Body of pancreas (tissue), 4 donors: ENCODE measurements at regions not wholly inside any gene's neighbourhood (a gene's known extent, or its start where the extent isn't known, plus 50 kb on each side); places are given as distances from the start of the nearest gene placed in this dataset.

Experiments
- ATAC-seq: fragments of 150-250 bp; one replicate; pipeline ENCODE4 v1.9.1; 2016
- DNase-seq, 4 donors: peaks; one replicate each; pipeline ENCODE4 v3.0.0-alpha.2; 2019
- H3K27ac ChIP-seq, 4 donors: fragments of 200-600 bp; sonication (generic); 1 replicate in 3 of 4; 2 replicates in 1 of 4; pipeline versions ENCODE4 v1.5.1 to v1.6.1; 2016 to 2019; ENCODE audit warnings: mild to moderate bottlenecking in 1 of 4, mixed read lengths in 1 of 4, moderate library complexity in 1 of 4
- H3K27me3 ChIP-seq, 2 donors: fragments of 200-600 bp; sonication (generic); one replicate each; pipeline ENCODE4 v1.6.0; 2016; ENCODE audit warnings: mild to moderate bottlenecking in 1 of 2
- H3K36me3 ChIP-seq, 2 donors: fragments of 200-600 bp; sonication (generic); replicated peaks in 1 of 2; 2 replicates each; pipeline ENCODE4 v1.5.1; 2016; ENCODE audit warnings: low read depth in 2 of 2; ENCODE audit not compliant: insufficient read depth in 1 of 2
- H3K4me1 ChIP-seq: fragments of 200-600 bp; sonication (generic); one replicate; pipeline ENCODE4 v1.6.0; 2016
- H3K4me3 ChIP-seq, 2 donors: fragments of 200-600 bp; sonication (generic); 1 replicate in 1 of 2; 2 replicates in 1 of 2; pipeline ENCODE4 v1.5.1; 2016 to 2019
- H3K9me3 ChIP-seq, 3 donors: fragments of 200-600 bp; sonication (generic); 1 replicate in 2 of 3; 2 replicates in 1 of 3; pipeline ENCODE4 v1.5.1; 2016
- CTCF ChIP-seq, 7 experiments: fragments of 450-650 bp in 4 of 7; fragments of 200-600 bp in 3 of 7; sonication (generic) in 3 of 7; IDR thresholded peaks; one replicate each; pipeline ENCODE4 v1.5.1; 2016 to 2019; ENCODE audit warnings: antibody characterized with exemption in 7 of 7
- POLR2A ChIP-seq, 3 donors: fragments of 450-650 bp; IDR thresholded peaks; one replicate each; pipeline ENCODE4 v1.6.1; 2016; ENCODE audit warnings: antibody characterized with exemption in 3 of 3, mild to moderate bottlenecking in 2 of 3
- WGBS, 2 donors: methylation state at CpG; one replicate each; pipeline ENCODE4 v1.1.5; 2017; 5-methylcytosine and 5-hydroxymethylcytosine counted together
- intact Hi-C: fragments of 100-400 bp; cut with DNase I; formaldehyde crosslinking; loops from one replicate; pipeline ENCODE4 v1.15.1; 2023

DNA sequence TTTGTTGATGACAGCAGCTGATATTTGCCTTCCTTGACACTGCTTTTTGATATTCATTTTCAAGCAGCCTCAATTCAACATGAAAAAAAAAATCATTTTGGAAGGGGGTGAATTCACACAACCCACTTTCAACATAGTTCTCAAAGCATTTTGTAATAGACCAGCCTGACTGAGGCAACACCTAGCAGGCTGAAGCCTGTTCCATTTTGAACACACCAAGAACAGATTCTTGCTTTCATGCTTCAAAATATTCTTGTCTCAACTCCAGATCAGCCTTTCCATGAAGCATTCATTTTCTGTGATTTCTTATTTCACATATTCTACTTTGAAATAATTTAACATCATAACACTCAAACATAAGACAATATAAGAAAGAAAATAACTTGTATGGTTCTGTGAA is 812.6 kb upstream of the POU3F3 start:
- no peaks in the 10 kb centered on the region for H3K4me1 ChIP-seq
- TF ChIP-seq POLR2A (IDR thresholded peaks at IDR 0.05), result no peak
- TF ChIP-seq CTCF (IDR thresholded peaks at IDR 0.05), result no peak
- H3K27ac ChIP-seq, result no peak overlapping the region
- no peaks in the 10 kb centered on the region for H3K36me3 ChIP-seq
- ATAC-seq (no peak), DNase-seq (no peak)
- no peak overlapping the region for H3K4me3 ChIP-seq
- H3K27me3 ChIP-seq, result no peaks in the 10 kb centered on the region
- intact Hi-C loops, result no loop called here
- H3K9me3 ChIP-seq, result no peaks in the 10 kb centered on the region

DNA sequence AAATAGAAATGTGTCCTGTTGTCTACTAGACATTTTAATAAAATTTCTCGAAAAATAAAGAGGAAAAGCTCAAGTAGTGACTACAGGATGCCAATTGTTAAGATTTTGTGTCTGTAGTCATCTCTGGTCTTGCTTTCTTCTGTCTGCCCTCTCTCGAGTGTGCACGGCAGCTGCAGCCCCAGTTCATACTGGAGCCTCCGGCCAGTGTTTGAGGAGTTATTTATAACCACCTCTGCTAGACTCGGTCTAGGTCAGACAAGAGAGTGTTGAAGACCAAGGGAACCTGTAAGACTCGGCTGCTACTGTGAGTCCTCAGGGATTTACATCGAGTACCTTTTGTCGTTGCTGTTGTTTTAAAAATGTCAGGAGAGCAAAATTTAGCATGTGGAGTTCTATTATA is 810.1 kb upstream of the POU3F3 start:
- no peak overlapping the region for H3K4me3 ChIP-seq
- ATAC-seq, result no peak
- no peaks in the 10 kb centered on the region for H3K27me3 ChIP-seq
- no peaks in the 10 kb centered on the region for H3K36me3 ChIP-seq
- WGBS, 2 donors, result 28 to 49% methylated on average over 8 of the region's 8 CpGs
- no peaks in the 10 kb centered on the region for H3K4me1 ChIP-seq
- intact Hi-C loops, result no loop called here
- no peak for DNase-seq
- H3K27ac ChIP-seq, result no peak overlapping the region
- no peak for TF ChIP-seq CTCF (IDR thresholded peaks at IDR 0.05)
- TF ChIP-seq POLR2A (IDR thresholded peaks at IDR 0.05), result no peak
- H3K9me3 ChIP-seq, result no peaks in the 10 kb centered on the region

DNA sequence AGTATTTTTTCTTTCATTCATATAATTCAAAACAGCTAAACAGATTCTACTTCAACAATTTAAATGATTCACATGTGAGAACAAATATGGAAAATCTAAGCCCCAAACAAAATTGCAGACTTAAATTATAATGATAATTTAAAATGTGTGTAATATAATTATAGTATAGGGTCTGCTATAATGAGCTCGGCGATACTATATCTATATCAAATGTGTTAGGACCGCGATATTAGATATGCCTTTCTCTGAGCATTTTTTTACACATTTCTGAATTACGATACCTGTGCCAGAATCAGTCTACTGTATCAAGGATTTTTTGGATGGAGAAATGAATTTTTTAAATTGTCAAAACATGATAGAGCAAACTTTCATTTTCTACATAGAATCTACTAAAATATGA is 808.8 kb upstream of the POU3F3 start:
- ATAC-seq (no peak), DNase-seq (no peak)
- H3K9me3 ChIP-seq, result no peaks in the 10 kb centered on the region
- intact Hi-C loops, result no loop called here
- WGBS, 2 donors, result 89 to 92% methylated on average over 5 of the region's 5 CpGs
- no peak overlapping the region for H3K4me3 ChIP-seq
- H3K36me3 ChIP-seq, result no peaks in the 10 kb centered on the region
- H3K4me1 ChIP-seq, result no peaks in the 10 kb centered on the region
- TF ChIP-seq POLR2A (IDR thresholded peaks at IDR 0.05), result no peak
- TF ChIP-seq CTCF (IDR thresholded peaks at IDR 0.05), result no peak
- H3K27ac ChIP-seq, result no peak overlapping the region
- no peaks in the 10 kb centered on the region for H3K27me3 ChIP-seq

DNA sequence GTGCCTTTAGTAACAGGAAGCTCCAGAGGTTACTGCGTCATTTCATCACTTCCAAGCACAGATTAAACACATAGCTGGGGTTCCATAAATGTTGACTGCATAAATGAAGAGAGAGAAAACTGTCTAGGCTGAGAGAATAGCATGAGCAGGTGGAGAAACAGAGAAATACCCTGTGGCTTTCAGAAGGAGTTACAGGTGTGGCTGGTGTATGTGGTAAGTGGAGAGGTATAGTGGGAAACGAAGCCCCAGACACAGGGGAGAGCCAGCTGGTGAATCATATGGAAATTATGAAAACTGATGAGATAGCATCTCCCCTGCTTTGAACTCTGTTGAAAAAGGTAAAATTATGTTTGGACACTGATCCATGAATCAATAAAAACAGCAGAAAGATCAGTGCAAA is 807.4 kb upstream of the POU3F3 start:
- DNase-seq, result no peak
- H3K4me1 ChIP-seq, result no peaks in the 10 kb centered on the region
- no peak overlapping the region for H3K4me3 ChIP-seq
- no peaks in the 10 kb centered on the region for H3K27me3 ChIP-seq
- TF ChIP-seq CTCF (IDR thresholded peaks at IDR 0.05), result no peak
- no peak for TF ChIP-seq POLR2A (IDR thresholded peaks at IDR 0.05)
- WGBS, 2 donors, result 57 to 65% methylated on average over 2 of the region's 2 CpGs
- intact Hi-C loops, result no loop called here
- H3K36me3 ChIP-seq, result no peaks in the 10 kb centered on the region
- no peak for ATAC-seq
- no peak overlapping the region for H3K27ac ChIP-seq
- no peaks in the 10 kb centered on the region for H3K9me3 ChIP-seq

GRCh38 chr2:104047516-104047915 is 806.4 kb upstream of the POU3F3 start:
- Histone ChIP-seq H3K9me3 (no peaks in the 10 kb centered on the region), H3K27me3 (no peaks in the 10 kb centered on the region), H3K4me1 (no peaks in the 10 kb centered on the region), H3K27ac (no peak overlapping the region), H3K4me3 (no peak overlapping the region), H3K36me3 (no peaks in the 10 kb centered on the region)
- no peak for DNase-seq
- intact Hi-C loops, result no loop called here
- WGBS, 2 donors, result 69 to 73% methylated on average over 10 of the region's 10 CpGs
- no peak for ATAC-seq
- TF ChIP-seq CTCF (IDR thresholded peaks at IDR 0.05), result no peak
- TF ChIP-seq POLR2A (IDR thresholded peaks at IDR 0.05), result no peak
